ENCODE measurements at regions not wholly inside any gene's neighbourhood (a gene's known extent, or its start where the extent isn't known, plus 50 kb on each side); places are given as distances from the start of the nearest gene placed in this dataset.

- Histone ChIP-seq H3K9me3 (ENCODE audit: control insufficient read depth, insufficient read depth, low read depth, low read length) (no peaks in the 10 kb centered on the region), H3K27ac (ENCODE audit: low read length) (no peak overlapping the region), H3K4me1 (ENCODE audit: control insufficient read depth, insufficient read depth, low read length) (no peaks in the 10 kb centered on the region), H3K36me3 (ENCODE audit: control insufficient read depth, insufficient read depth, low read length) (no peaks in the 10 kb centered on the region), H3K27me3 (ENCODE audit: control insufficient read depth, insufficient read depth, low read length) (no peaks in the 10 kb centered on the region), H3K4me3 (ENCODE audit: low read depth in 2 of 2, low read length in 2 of 2) (no peak overlapping the region)
- intact Hi-C loops (cut with micrococcal nuclease; ENCODE audit: unreplicated experiment): no loop called here
- no peak for TF ChIP-seq TCF7L2 (IDR thresholded peaks at IDR 0.05; ENCODE audit: low read depth, low read length)
- TF ChIP-seq REST (IDR thresholded peaks at IDR 0.05; ENCODE audit: insufficient read depth in 1 of 2, low read depth in 2 of 2, low read length in 1 of 2): no peak
- TF ChIP-seq POLR2AphosphoS5 (IDR thresholded peaks at IDR 0.05; ENCODE audit: low read depth, low read length): no peak
- no peak for TF ChIP-seq CTCF (IDR thresholded peaks at IDR 0.05)
- TF ChIP-seq SIN3A (IDR thresholded peaks at IDR 0.05; ENCODE audit: borderline replicate concordance, insufficient read depth, low read depth, low read length): no peak
- in situ Hi-C loops (cut with HindIII; ENCODE audit: low pct_unique_long_range_greater_than_20kb, low sequenced_read_pairs): no loop called here
- no peak for ATAC-seq
- ChIA-PET POLR2A (no interaction called here), CTCF (no interaction called here)
- BruUV-seq (replicated peaks): no TSS peak
- DNase-seq (ENCODE audit: low read depth, low spot score): no peak
Measured at GRCh38 chr11:25613451-25613850, 718.5 kb upstream of the ANO3 start.

- CTCF ChIA-PET: no interaction called here
- Histone ChIP-seq H3K27ac (ENCODE audit: low read length) (no peak overlapping the region), H3K4me3 (ENCODE audit: low read depth in 2 of 2, low read length in 2 of 2) (no peak overlapping the region), H3K4me1 (ENCODE audit: control insufficient read depth, insufficient read depth, low read length) (no peaks in the 10 kb centered on the region), H3K27me3 (ENCODE audit: control insufficient read depth, insufficient read depth, low read length) (no peaks in the 10 kb centered on the region), H3K9me3 (ENCODE audit: control insufficient read depth, insufficient read depth, low read depth, low read length) (no peaks in the 10 kb centered on the region), H3K36me3 (ENCODE audit: control insufficient read depth, insufficient read depth, low read length) (no peaks in the 10 kb centered on the region)
- intact Hi-C loops (cut with micrococcal nuclease; ENCODE audit: unreplicated experiment): no loop called here
- ATAC-seq (no peak), DNase-seq (ENCODE audit: low read depth, low spot score) (no peak)
- TF ChIP-seq REST (IDR thresholded peaks at IDR 0.05; ENCODE audit: insufficient read depth in 1 of 2, low read depth in 2 of 2, low read length in 1 of 2) (no peak), TCF7L2 (IDR thresholded peaks at IDR 0.05; ENCODE audit: low read depth, low read length) (no peak), SIN3A (IDR thresholded peaks at IDR 0.05; ENCODE audit: borderline replicate concordance, insufficient read depth, low read depth, low read length) (no peak), POLR2AphosphoS5 (IDR thresholded peaks at IDR 0.05; ENCODE audit: low read depth, low read length) (no peak), CTCF (IDR thresholded peaks at IDR 0.05) (no peak)
- in situ Hi-C loops (cut with HindIII; ENCODE audit: low pct_unique_long_range_greater_than_20kb, low sequenced_read_pairs): no loop called here
- POLR2A ChIA-PET: no interaction called here
- BruUV-seq (replicated peaks): no TSS peak
Measured at GRCh38 chr11:25613865-25614264, 718.1 kb upstream of the ANO3 start.
